Panc1 (cell line): ENCODE measurements at regions not wholly inside any gene's neighbourhood (a gene's known extent, or its start where the extent isn't known, plus 50 kb on each side); places are given as distances from the start of the nearest gene placed in this dataset.

Experiments used
- ATAC-seq: fragments of 200-7000 bp; cut with Tn5 transposase; 2 replicates; pipeline ENCODE4 v1.9.1; 2020; ENCODE audit warnings: mild to moderate bottlenecking, moderate library complexity
- BruUV-seq: library from RNA; stranded (reverse); fragments of 400-500 nt; replicated peaks from 2 replicates; lab custom pipeline; 2021; lab: Mats Ljungman, UMichigan
- CTCF ChIA-PET: fragments of 300-600 bp; sonication (Branson Sonifier 250); formaldehyde crosslinking; loops from one replicate; lab custom pipeline; 2022; ENCODE audit warnings: antibody characterized with exemption; lab: Charles Lee
- POLR2A ChIA-PET: fragments of 300-600 bp; sonication (Branson Sonifier 250); formaldehyde crosslinking; loops from one replicate; lab custom pipeline; 2022; ENCODE audit warnings: antibody characterized with exemption; lab: Charles Lee
- DNase-seq: peaks from one replicate; pipeline ENCODE4 v3.0.0-alpha.2; 2010; ENCODE audit warnings: low read depth, low spot score
- H3K27ac ChIP-seq: 2 replicates; pipeline ENCODE4 v1.5.1; 2011; ENCODE audit warnings: mild to moderate bottlenecking, low read length, inconsistent platforms
- H3K27me3 ChIP-seq: fragments of 200-500 bp; sonication (Bioruptor generic); 2 replicates; pipeline ENCODE4 v1.6.0; 2014; ENCODE audit warnings: low read length, inconsistent platforms; ENCODE audit not compliant: control insufficient read depth, insufficient read depth
- H3K36me3 ChIP-seq: fragments of 200-500 bp; sonication (Bioruptor generic); 2 replicates; pipeline ENCODE4 v1.5.1; 2014; ENCODE audit warnings: inconsistent platforms, mild to moderate bottlenecking, low read length, moderate library complexity; ENCODE audit not compliant: control insufficient read depth, insufficient read depth
- H3K4me1 ChIP-seq: 2 replicates; pipeline ENCODE4 v1.5.1; 2011; ENCODE audit warnings: inconsistent platforms, mild to moderate bottlenecking, low read length, moderate library complexity; ENCODE audit not compliant: control insufficient read depth, insufficient read depth
- H3K4me3 ChIP-seq, 2 experiments: 2 replicates each; pipeline ENCODE4 v1.5.1; 2011 to 2012; ENCODE audit warnings: low read depth in 2 of 2, low read length in 2 of 2, mild to moderate bottlenecking in 2 of 2, inconsistent platforms in 1 of 2, moderate library complexity in 1 of 2
- H3K9me3 ChIP-seq: fragments of 200-500 bp; sonication (Bioruptor generic); 2 replicates; pipeline ENCODE4 v1.5.1; 2014; ENCODE audit warnings: low read depth, mild to moderate bottlenecking, inconsistent platforms, low read length, moderate library complexity; ENCODE audit not compliant: control insufficient read depth, insufficient read depth
- CTCF ChIP-seq: fragments of 450-650 bp; IDR thresholded peaks from 2 replicates; pipeline ENCODE4 v1.5.1; 2017; ENCODE audit warnings: mild to moderate bottlenecking
- POLR2AphosphoS5 ChIP-seq: IDR thresholded peaks from 2 replicates; pipeline ENCODE4 v1.6.1; 2012; ENCODE audit warnings: mild to moderate bottlenecking, low read depth, low read length, moderate library complexity
- REST ChIP-seq, 2 experiments: IDR thresholded peaks; 2 replicates each; pipeline ENCODE4 v1.6.1; 2011 to 2012; ENCODE audit warnings: low read depth in 2 of 2, control low read depth in 1 of 2, low read length in 1 of 2, mild to moderate bottlenecking in 1 of 2, moderate library complexity in 1 of 2; ENCODE audit not compliant: insufficient read depth in 1 of 2
- SIN3A ChIP-seq: IDR thresholded peaks from 2 replicates; pipeline ENCODE4 v1.6.1; 2012; ENCODE audit warnings: low read depth, mild to moderate bottlenecking, low read length, moderate library complexity, borderline replicate concordance; ENCODE audit not compliant: insufficient read depth
- TCF7L2 ChIP-seq: IDR thresholded peaks from 2 replicates; pipeline ENCODE4 v1.6.1; 2011; ENCODE audit warnings: mild to moderate bottlenecking, low read depth, low read length, inconsistent platforms
- in situ Hi-C: cut with HindIII; loops from 2 replicates; pipeline ENCODE4 v1.10.0; 2016; ENCODE audit warnings: low sequenced_read_pairs, low pct_unique_long_range_greater_than_20kb
- intact Hi-C: fragments of 100-400 bp; cut with micrococcal nuclease; formaldehyde crosslinking; loops from one replicate; pipeline ENCODE4 v1.10.0; 2022; ENCODE audit not compliant: unreplicated experiment

- BruUV-seq, result no TSS peak
- in situ Hi-C loops, result no loop called here
- Histone ChIP-seq H3K27ac (no peak overlapping the region), H3K36me3 (no peaks in the 10 kb centered on the region), H3K27me3 (no peaks in the 10 kb centered on the region), H3K4me3 (no peak overlapping the region), H3K9me3 (no peaks in the 10 kb centered on the region), H3K4me1 (no peaks in the 10 kb centered on the region)
- CTCF ChIA-PET, result no interaction called here
- intact Hi-C loops, result no loop called here
- POLR2A ChIA-PET, result no interaction called here
- TF ChIP-seq TCF7L2 (no peak), CTCF (no peak), REST (IDR thresholded peaks at IDR 0.05; ENCODE audit: insufficient read depth in 1 of 2, low read depth in 2 of 2, low read length in 1 of 2) (no peak), SIN3A (no peak), POLR2AphosphoS5 (no peak)
- DNase-seq, result no peak
- no peak for ATAC-seq
Observed at GRCh38 chr9:110114859-110115201, 93.1 kb downstream of the C9orf152 start.

GRCh38 chr9:110115341-110115820, 92.6 kb downstream of the C9orf152 start:
- H3K4me1 ChIP-seq, result no peaks in the 10 kb centered on the region
- ATAC-seq (no peak), DNase-seq (no peak)
- H3K4me3 ChIP-seq, result no peak overlapping the region
- TF ChIP-seq TCF7L2 (no peak), REST (IDR thresholded peaks at IDR 0.05; ENCODE audit: insufficient read depth in 1 of 2, low read depth in 2 of 2, low read length in 1 of 2) (no peak), POLR2AphosphoS5 (no peak), SIN3A (no peak), CTCF (no peak)
- ChIA-PET POLR2A (no interaction called here), CTCF (no interaction called here)
- in situ Hi-C loops (no loop called here), intact Hi-C loops (no loop called here)
- no peak overlapping the region for H3K27ac ChIP-seq
- no peaks in the 10 kb centered on the region for H3K9me3 ChIP-seq
- BruUV-seq, result no TSS peak
- H3K27me3 ChIP-seq, result no peaks in the 10 kb centered on the region
- H3K36me3 ChIP-seq, result no peaks in the 10 kb centered on the region
